NCI-H1694 (cell line): ENCODE measurements at regions not wholly inside any gene's neighbourhood (a gene's known extent, or its start where the extent isn't known, plus 50 kb on each side); places are given as distances from the start of the nearest gene placed in this dataset.
"Not testable (repeated sequence)": the region's sequence is repeated elsewhere in the genome, so short reads cannot be mapped to it uniquely, and the experiment has no call there.

Experiments
- DNase-seq: peaks from one replicate; lab custom pipeline; 2025; lab: John Stamatoyannopoulos, UW

GRCh38 chrX:69062493-69062892, 102.8 kb downstream of the PJA1 start:
- no peak for DNase-seq

GRCh38 chrX:69060631-69061408, 104.4 kb downstream of the PJA1 start:
- DNase-seq = no peak

- DNase-seq = no peak
Observed at GRCh38 chrX:69055193-69055592, 110.1 kb downstream of the PJA1 start.

GRCh38 chrX:69054497-69054896, 110.8 kb downstream of the PJA1 start:
- not testable (repeated sequence) for DNase-seq

GRCh38 chrX:69051901-69052300, 113.4 kb downstream of the PJA1 start:
- DNase-seq = no peak

- no peak for DNase-seq
Observed at GRCh38 chrX:69050051-69050765, 115.0 kb downstream of the PJA1 start.

GRCh38 chrX:69046996-69047490, 118.2 kb downstream of the PJA1 start:
- DNase-seq = no peak

GRCh38 chrX:69045616-69046345, 119.5 kb downstream of the PJA1 start:
- DNase-seq = no peak

GRCh38 chrX:69038816-69039215, 126.4 kb downstream of the PJA1 start:
- no peak for DNase-seq

- DNase-seq = no peak
Observed at GRCh38 chrX:69038188-69038587, 127.1 kb downstream of the PJA1 start.

- DNase-seq = no peak
Observed at GRCh38 chrX:69037786-69038185, 127.5 kb downstream of the PJA1 start.

GRCh38 chrX:69036674-69037573, 128.3 kb downstream of the PJA1 start:
- no peak for DNase-seq

- DNase-seq = no peak
Observed at GRCh38 chrX:69034451-69034850, 130.8 kb downstream of the PJA1 start.

- DNase-seq = no peak
Observed at GRCh38 chrX:69033936-69034335, 131.3 kb downstream of the PJA1 start.

- DNase-seq = no peak
Observed at GRCh38 chrX:69032601-69033000, 132.7 kb downstream of the PJA1 start.

- DNase-seq = no peak
Observed at GRCh38 chrX:69031971-69032391, 133.3 kb downstream of the PJA1 start.

GRCh38 chrX:69031181-69031580, 134.1 kb downstream of the PJA1 start:
- no peak for DNase-seq

GRCh38 chrX:69029771-69030170, 135.5 kb downstream of the PJA1 start:
- no peak for DNase-seq

GRCh38 chrX:69028761-69029120, 136.5 kb downstream of the PJA1 start:
- no peak for DNase-seq

GRCh38 chrX:69028006-69028760, 137.1 kb downstream of the PJA1 start:
- DNase-seq = no peak
